CD4-positive, alpha-beta T cell treated with Interleukin-4 for 1 hour (primary cell): ENCODE measurements at regions not wholly inside any gene's neighbourhood (a gene's known extent, or its start where the extent isn't known, plus 50 kb on each side); places are given as distances from the start of the nearest gene placed in this dataset.
"Not testable (repeated sequence)": the region's sequence is repeated elsewhere in the genome, so short reads cannot be mapped to it uniquely, and the experiment has no call there.

Source experiments
- DNase-seq, 2 donors: peaks; one replicate each; pipeline ENCODE4 v3.0.0-alpha.2; 2020 to 2022

- no peak for DNase-seq
These were observed 531.6 kb downstream of the PTPRU start for GRCh38 chr1:29767769-29768425.

GRCh38 chr1:29767088-29767685, 530.9 kb downstream of the PTPRU start:
- DNase-seq, result no peak

DNA sequence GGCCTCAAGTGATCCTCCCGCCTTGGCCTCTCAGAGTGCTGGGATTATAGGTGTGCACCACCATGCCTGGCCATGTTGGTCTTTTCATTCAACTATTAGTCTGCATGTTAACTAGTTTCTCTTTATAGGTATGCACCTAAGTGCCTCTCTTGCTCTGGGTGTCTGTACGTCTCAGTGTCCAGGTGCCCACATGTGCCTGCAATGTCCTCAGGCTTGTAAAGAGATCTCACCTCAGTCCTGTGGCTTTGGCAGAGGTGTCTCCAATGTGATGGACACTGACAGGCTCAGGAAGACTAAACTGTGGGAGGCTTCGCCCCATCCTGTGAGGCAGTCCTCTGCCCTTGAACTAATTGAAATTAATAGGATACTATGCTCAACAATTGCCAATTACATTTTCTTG, 526.3 kb downstream of the PTPRU start:
- no peak for DNase-seq

GRCh38 chr1:29761159-29761928, 525.0 kb downstream of the PTPRU start:
- no peak for DNase-seq

DNA sequence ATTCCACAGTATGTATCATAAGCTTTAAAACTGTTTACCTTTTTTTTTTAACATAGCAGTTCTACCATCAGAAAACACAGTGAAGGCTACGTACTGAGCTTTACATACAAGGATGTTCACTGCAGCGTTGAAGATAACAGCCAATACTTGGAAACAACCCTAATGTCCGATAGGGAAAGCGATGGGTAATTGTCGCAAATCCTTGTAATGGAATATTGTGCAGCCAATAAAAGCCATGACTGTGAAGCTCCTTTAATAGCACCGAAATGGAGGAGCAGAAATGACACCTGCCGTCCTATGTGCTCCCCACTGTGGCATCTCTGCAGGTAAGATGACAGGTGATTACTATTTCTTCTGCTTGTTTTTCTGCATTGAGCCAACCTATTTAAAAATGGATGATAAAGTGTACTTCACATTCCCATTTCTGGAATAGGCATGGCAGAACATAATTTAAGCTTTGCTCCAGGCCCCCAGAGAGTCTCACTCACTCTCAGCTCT, 523.8 kb downstream of the PTPRU start:
- no peak for DNase-seq

GRCh38 chr1:29758781-29759499, 522.6 kb downstream of the PTPRU start:
- DNase-seq, result no peak

- no peak for DNase-seq
These were observed 521.8 kb downstream of the PTPRU start for GRCh38 chr1:29757866-29758780.

GRCh38 chr1:29756901-29757725, 520.8 kb downstream of the PTPRU start:
- no peak for DNase-seq

GRCh38 chr1:29756498-29756897, 520.2 kb downstream of the PTPRU start:
- no peak for DNase-seq

GRCh38 chr1:29756085-29756484, 519.8 kb downstream of the PTPRU start:
- DNase-seq, result no peak

DNA sequence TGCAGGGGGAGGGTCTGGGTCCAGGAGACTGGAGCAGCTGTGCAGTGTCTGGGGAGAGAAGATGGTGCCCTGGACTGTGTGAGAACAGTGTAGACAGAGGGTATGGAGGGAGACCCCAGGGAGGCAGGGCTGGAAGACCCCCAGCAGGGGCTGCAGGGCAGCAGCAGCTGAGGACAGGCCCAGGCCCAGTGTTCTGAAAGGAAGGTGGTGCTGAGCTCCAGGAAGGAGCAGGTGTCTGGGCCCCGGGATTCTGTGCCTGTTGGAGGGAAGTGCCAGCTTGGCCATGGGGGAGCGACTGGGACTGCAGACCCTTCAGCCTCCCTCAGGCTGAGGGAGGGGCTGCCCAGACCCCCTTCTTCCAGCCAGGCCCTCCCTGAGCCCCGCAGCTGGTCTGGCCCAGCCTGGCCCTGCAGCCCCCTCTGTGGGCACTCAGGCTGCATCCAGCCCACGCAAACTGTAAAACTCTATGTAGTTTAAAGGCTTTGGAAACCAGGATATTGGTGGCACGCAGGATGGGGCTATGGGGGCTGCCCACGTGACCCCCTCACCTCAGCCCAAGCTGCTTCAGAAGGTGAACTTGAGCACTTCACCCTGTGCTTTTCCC, 519.2 kb downstream of the PTPRU start:
- not testable (repeated sequence) for DNase-seq

DNA sequence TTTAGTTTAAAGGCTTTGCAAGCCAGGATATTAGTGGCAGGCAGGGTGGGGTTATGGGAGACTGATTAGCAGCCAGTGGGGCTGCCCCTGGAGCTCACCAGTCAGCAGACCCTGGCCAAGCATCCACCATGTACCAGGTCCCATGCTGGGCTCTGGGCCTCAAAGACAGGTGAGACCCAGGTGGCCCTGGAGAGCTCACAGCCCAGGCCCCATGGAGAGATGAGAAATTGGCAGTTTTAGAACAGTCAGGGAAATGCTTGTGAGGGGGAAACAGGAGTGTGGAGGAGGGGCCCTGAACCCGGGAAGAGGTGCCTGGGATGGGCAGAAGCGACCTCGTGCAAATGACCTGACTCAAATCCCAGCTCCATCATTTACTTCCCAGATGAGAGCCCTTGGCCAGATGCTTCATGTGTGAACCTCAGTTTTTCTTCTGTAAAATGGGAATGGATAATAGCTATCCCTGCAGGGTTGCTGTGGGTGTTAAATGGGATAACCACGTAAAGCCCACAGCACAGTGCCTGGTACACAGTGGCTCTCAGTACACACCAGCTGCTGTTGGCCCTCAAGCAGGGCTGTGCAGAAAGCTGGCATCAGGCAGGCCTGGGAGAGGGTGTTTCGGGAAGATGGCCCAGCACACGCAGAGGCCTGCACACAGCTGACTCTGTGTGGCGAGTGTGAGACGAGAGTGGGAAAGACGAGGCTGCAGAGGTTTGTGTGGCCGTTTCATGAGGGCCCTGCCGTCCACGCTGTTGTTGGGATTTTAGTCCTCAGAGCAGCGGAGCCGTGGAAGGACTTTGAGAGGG, 518.5 kb downstream of the PTPRU start:
- DNase-seq, result no peak

- DNase-seq, result no peak
These were observed 517.6 kb downstream of the PTPRU start for GRCh38 chr1:29753771-29754572.

GRCh38 chr1:29753244-29753643, 516.9 kb downstream of the PTPRU start:
- DNase-seq, result no peak

DNA sequence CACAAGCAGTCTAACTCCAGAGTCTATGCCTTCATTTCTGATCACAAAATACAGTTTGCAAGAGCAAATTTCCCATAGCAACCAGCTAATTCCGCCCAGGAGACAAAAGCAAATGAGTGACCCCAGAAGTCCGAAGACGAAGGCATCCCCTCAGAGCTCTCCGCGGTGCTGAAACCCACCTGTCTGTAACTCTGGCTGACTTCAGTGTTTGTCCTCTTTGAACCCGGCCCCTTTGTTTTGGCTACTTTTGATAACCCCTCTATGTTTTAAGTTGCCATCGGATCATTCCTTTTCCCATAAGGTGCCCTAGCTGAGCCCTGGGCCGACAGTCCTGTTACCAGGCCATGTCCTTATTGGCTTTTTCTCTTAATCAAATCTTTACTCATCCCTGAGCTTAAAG, 515.8 kb downstream of the PTPRU start:
- DNase-seq, result no peak

- DNase-seq, result no peak
These were observed 513.0 kb downstream of the PTPRU start for GRCh38 chr1:29749024-29749945.

- no peak for DNase-seq
These were observed 510.9 kb downstream of the PTPRU start for GRCh38 chr1:29747196-29747595.
